Caco-2 (cell line): ENCODE measurements at regions not wholly inside any gene's neighbourhood (a gene's known extent, or its start where the extent isn't known, plus 50 kb on each side); places are given as distances from the start of the nearest gene placed in this dataset.

Experiments used
- BruUV-seq: library from RNA; stranded (reverse); fragments of 400-500 nt; replicated peaks from 2 replicates; lab custom pipeline; 2021; lab: Mats Ljungman, UMichigan
- CTCF ChIA-PET: fragments of 300-600 bp; sonication (Branson Sonifier 250); formaldehyde crosslinking; loops from one replicate; lab custom pipeline; 2022; ENCODE audit warnings: antibody characterized with exemption; lab: Charles Lee
- POLR2A ChIA-PET: fragments of 300-600 bp; sonication (Branson Sonifier 250); formaldehyde crosslinking; loops from one replicate; lab custom pipeline; 2022; ENCODE audit warnings: antibody characterized with exemption; lab: Charles Lee
- DNase-seq, 2 experiments: peaks; one replicate each; pipeline versions ENCODE4 v3.0.0 to v3.0.0-alpha.2; 2020 to 2022
- H3K27me3 ChIP-seq: replicated peaks from 2 replicates; pipeline ENCODE4 v1.6.0; 2011; ENCODE audit warnings: low read length; ENCODE audit not compliant: control insufficient read depth, insufficient read depth
- H3K36me3 ChIP-seq: 2 replicates; pipeline ENCODE4 v1.5.1; 2011; ENCODE audit warnings: low read length; ENCODE audit not compliant: control insufficient read depth, insufficient read depth
- H3K4me1 ChIP-seq: fragments of 250-450 bp; sonication (Bioruptor Pico); 2 replicates; pipeline ENCODE4 v1.5.1; 2020; ENCODE audit warnings: mild to moderate bottlenecking
- H3K4me3 ChIP-seq: 2 replicates; pipeline ENCODE4 v1.5.1; 2011; ENCODE audit warnings: low read depth, mild to moderate bottlenecking, control low read depth, low read length
- H3K9me3 ChIP-seq: fragments of 250-450 bp; sonication (Bioruptor Pico); 2 replicates; pipeline ENCODE4 v1.5.1; 2020; ENCODE audit warnings: mild to moderate bottlenecking, moderate library complexity
- H3K27ac Mint-ChIP-seq: one replicate; pipeline ENCODE4 v1.8.0; 2022; ENCODE audit warnings: mixed read lengths; ENCODE audit not compliant: unreplicated experiment
- H3K27me3 Mint-ChIP-seq: one replicate; pipeline ENCODE4 v1.8.0; 2022; ENCODE audit warnings: mixed read lengths; ENCODE audit not compliant: insufficient read depth, unreplicated experiment
- H3K36me3 Mint-ChIP-seq: one replicate; pipeline ENCODE4 v1.8.0; 2022; ENCODE audit warnings: mild to moderate bottlenecking, mixed read lengths; ENCODE audit not compliant: insufficient read depth, unreplicated experiment
- H3K4me1 Mint-ChIP-seq: one replicate; pipeline ENCODE4 v1.8.0; 2022; ENCODE audit warnings: low read depth, mixed read lengths; ENCODE audit not compliant: unreplicated experiment
- H3K4me3 Mint-ChIP-seq: one replicate; pipeline ENCODE4 v1.8.0; 2022; ENCODE audit warnings: mild to moderate bottlenecking, moderate library complexity, mixed read lengths; ENCODE audit not compliant: unreplicated experiment
- H3K9me3 Mint-ChIP-seq: one replicate; pipeline ENCODE4 v1.8.0; 2022; ENCODE audit warnings: mixed read lengths; ENCODE audit not compliant: unreplicated experiment
- CTCF ChIP-seq, 2 experiments: fragments of 200-600 bp in 1 of 2; IDR thresholded peaks; 1 replicate in 1 of 2; 2 replicates in 1 of 2; pipeline versions ENCODE4 v1.5.1 to v1.8.0; 2011 to 2022; ENCODE audit warnings: antibody characterized with exemption in 1 of 2, control low read depth in 1 of 2, inconsistent platforms in 1 of 2, low read depth in 1 of 2, low read length in 1 of 2, mild to moderate bottlenecking in 1 of 2, moderate library complexity in 1 of 2; ENCODE audit not compliant: insufficient read depth in 1 of 2, severe bottlenecking in 1 of 2, unreplicated experiment in 1 of 2
- intact Hi-C: fragments of 100-400 bp; cut with micrococcal nuclease; formaldehyde crosslinking; loops from one replicate; pipeline ENCODE4 v1.10.0; 2022; ENCODE audit not compliant: unreplicated experiment

GRCh38 chr2:564471-565181 lies 112.6 kb downstream of the TMEM18 start:
- Histone ChIP-seq H3K4me3 (no peak overlapping the region), H3K9me3 (no peaks in the 10 kb centered on the region), H3K27me3 (no peaks in the 10 kb centered on the region; the same call in 1 of the 2 replicates), H3K4me1 (no peaks in the 10 kb centered on the region), H3K36me3 (no peaks in the 10 kb centered on the region)
- Mint-ChIP-seq H3K27ac (no peak overlapping the region), H3K27me3 (peaks cover 8% of the 10 kb centered on the region), H3K36me3 (peaks cover 5% of the 10 kb centered on the region), H3K9me3 (peaks cover 9% of the 10 kb centered on the region), H3K4me1 (no peaks in the 10 kb centered on the region), H3K4me3 (no peak overlapping the region)
- POLR2A ChIA-PET = no interaction called here
- intact Hi-C loops = no loop called here
- DNase-seq = no peak
- CTCF ChIA-PET = no interaction called here
- no peak for TF ChIP-seq CTCF (IDR thresholded peaks at IDR 0.05; ENCODE audit: insufficient read depth in 1 of 2, low read depth in 1 of 2, low read length in 1 of 2, severe bottlenecking in 1 of 2, unreplicated experiment in 1 of 2)
- BruUV-seq = no TSS peak

- POLR2A ChIA-PET = no interaction called here
- Histone ChIP-seq H3K27me3 (no peaks in the 10 kb centered on the region; the same call in 1 of the 2 replicates), H3K36me3 (no peaks in the 10 kb centered on the region), H3K4me3 (no peak overlapping the region), H3K4me1 (no peaks in the 10 kb centered on the region), H3K9me3 (no peaks in the 10 kb centered on the region)
- intact Hi-C loops = no loop called here
- Mint-ChIP-seq H3K4me1 (no peaks in the 10 kb centered on the region), H3K9me3 (peaks cover 9% of the 10 kb centered on the region), H3K4me3 (no peak overlapping the region), H3K36me3 (peaks cover 5% of the 10 kb centered on the region), H3K27me3 (peaks cover 15% of the 10 kb centered on the region), H3K27ac (no peak overlapping the region)
- no peak for TF ChIP-seq CTCF (IDR thresholded peaks at IDR 0.05; ENCODE audit: insufficient read depth in 1 of 2, low read depth in 1 of 2, low read length in 1 of 2, severe bottlenecking in 1 of 2, unreplicated experiment in 1 of 2)
- no peak for DNase-seq
- CTCF ChIA-PET = no interaction called here
- no TSS peak for BruUV-seq
Measured at GRCh38 chr2:563512-563911, 113.7 kb downstream of the TMEM18 start.

- no peak for TF ChIP-seq CTCF (IDR thresholded peaks at IDR 0.05; ENCODE audit: insufficient read depth in 1 of 2, low read depth in 1 of 2, low read length in 1 of 2, severe bottlenecking in 1 of 2, unreplicated experiment in 1 of 2)
- intact Hi-C loops = no loop called here
- DNase-seq = no peak
- H3K9me3 Mint-ChIP-seq = peaks cover 9% of the 10 kb centered on the region
- H3K36me3 Mint-ChIP-seq = peaks cover 5% of the 10 kb centered on the region
- no peaks in the 10 kb centered on the region for H3K4me1 ChIP-seq
- BruUV-seq = no TSS peak
- H3K4me3 Mint-ChIP-seq = no peak overlapping the region
- H3K4me3 ChIP-seq = no peak overlapping the region
- H3K27me3 ChIP-seq = no peaks in the 10 kb centered on the region; the same call in 1 of the 2 replicates
- no peaks in the 10 kb centered on the region for H3K4me1 Mint-ChIP-seq
- POLR2A ChIA-PET = no interaction called here
- H3K27ac Mint-ChIP-seq = no peak overlapping the region
- CTCF ChIA-PET = no interaction called here
- H3K36me3 ChIP-seq = no peaks in the 10 kb centered on the region
- H3K9me3 ChIP-seq = no peaks in the 10 kb centered on the region
- peaks cover 20% of the 10 kb centered on the region for H3K27me3 Mint-ChIP-seq
Measured at GRCh38 chr2:562391-563364, 114.5 kb downstream of the TMEM18 start.
